ENCODE measurements at regions not wholly inside any gene's neighbourhood (a gene's known extent, or its start where the extent isn't known, plus 50 kb on each side); places are given as distances from the start of the nearest gene placed in this dataset.

- TF ChIP-seq CTCF (IDR thresholded peaks at IDR 0.05; ENCODE audit: low read depth, low read length, missing input control), result no peak
- no peak for TF ChIP-seq RAD21 (IDR thresholded peaks at IDR 0.05)
- no peak for TF ChIP-seq SP1 (IDR thresholded peaks at IDR 0.05)
- no peak for TF ChIP-seq ZBTB33 (IDR thresholded peaks at IDR 0.05)
- no peak for TF ChIP-seq EGR1 (IDR thresholded peaks at IDR 0.05; ENCODE audit: low read depth in 2 of 2)
- no peak for TF ChIP-seq JUND (IDR thresholded peaks at IDR 0.05)
- no peak for TF ChIP-seq TAF1 (conservative IDR thresholded peaks at IDR 0.05)
- no peak for TF ChIP-seq YY1 (IDR thresholded peaks at IDR 0.05)
- TF ChIP-seq NR2F2 (IDR thresholded peaks at IDR 0.05), result no peak
Observed at GRCh38 chr10:9707216-9707615, 1310.5 kb upstream of the CELF2 start.
